Smooth muscle cell (in vitro differentiated cells): ENCODE measurements at regions not wholly inside any gene's neighbourhood (a gene's known extent, or its start where the extent isn't known, plus 50 kb on each side); places are given as distances from the start of the nearest gene placed in this dataset.

ENCODE experiments used
- DNase-seq: peaks from one replicate; lab custom pipeline; 2025; ENCODE audit not compliant: unreplicated experiment; lab: John Stamatoyannopoulos, UW
- H2AFZ ChIP-seq: fragments of 200-600 bp; sonication (generic); 2 replicates; pipeline ENCODE4 v1.6.0; 2016; ENCODE audit warnings: antibody characterized with exemption, low read depth, mild to moderate bottlenecking
- H3F3A ChIP-seq: fragments of 200-600 bp; sonication (generic); 2 replicates; pipeline ENCODE4 v1.6.0; 2017; ENCODE audit warnings: antibody characterized with exemption, low read depth
- H3K27ac ChIP-seq: fragments of 200-600 bp; sonication (generic); 2 replicates; pipeline ENCODE4 v1.5.1; 2016; ENCODE audit warnings: low read depth, mild to moderate bottlenecking
- H3K27me3 ChIP-seq: fragments of 200-600 bp; sonication (generic); 2 replicates; pipeline ENCODE4 v1.6.1; 2016; ENCODE audit warnings: low read depth, mild to moderate bottlenecking
- H3K36me3 ChIP-seq: fragments of 200-600 bp; sonication (generic); 2 replicates; pipeline ENCODE4 v1.5.1; 2016; ENCODE audit warnings: low read depth
- H3K4me1 ChIP-seq: fragments of 200-600 bp; sonication (generic); 2 replicates; pipeline ENCODE4 v1.5.1; 2016; ENCODE audit warnings: low read depth
- H3K4me2 ChIP-seq: fragments of 200-600 bp; sonication (generic); 2 replicates; pipeline ENCODE4 v1.6.0; 2016; ENCODE audit warnings: mild to moderate bottlenecking
- H3K4me3 ChIP-seq: fragments of 200-600 bp; sonication (generic); 2 replicates; pipeline ENCODE4 v1.5.1; 2016; ENCODE audit warnings: mild to moderate bottlenecking
- H3K79me2 ChIP-seq: fragments of 200-600 bp; sonication (generic); 2 replicates; pipeline ENCODE4 v1.6.0; 2016; ENCODE audit warnings: low read depth, mild to moderate bottlenecking
- H3K9ac ChIP-seq: fragments of 200-600 bp; sonication (generic); 2 replicates; pipeline ENCODE4 v1.6.0; 2016; ENCODE audit warnings: low read depth
- H3K9me3 ChIP-seq: fragments of 200-600 bp; sonication (generic); replicated peaks from 2 replicates; pipeline ENCODE4 v1.5.1; 2016; ENCODE audit warnings: low read depth
- H4K20me1 ChIP-seq: fragments of 200-600 bp; sonication (generic); 2 replicates; pipeline ENCODE4 v1.6.0; 2016; ENCODE audit warnings: low read depth
- CTCF ChIP-seq: fragments of 200-600 bp; sonication (generic); IDR thresholded peaks from 2 replicates; pipeline ENCODE4 v1.5.1; 2017; ENCODE audit warnings: borderline replicate concordance, mild to moderate bottlenecking, antibody characterized with exemption; ENCODE audit not compliant: insufficient read depth, poor library complexity, severe bottlenecking
- WGBS: methylation state at CpG from one replicate; pipeline ENCODE4 v1.1.7; 2016; ENCODE audit warnings: low lambda C conversion rate; 5-methylcytosine and 5-hydroxymethylcytosine counted together

GRCh38 chr5:82644766-82645165 lies 366.6 kb upstream of the RPS23 start:
- Histone ChIP-seq H3K9ac (no peak overlapping the region), H3K27me3 (no peaks in the 10 kb centered on the region), H3K4me2 (no peak overlapping the region), H3K79me2 (no peaks in the 10 kb centered on the region), H2AFZ (no peak overlapping the region), H3K4me3 (no peak overlapping the region), H3K36me3 (no peaks in the 10 kb centered on the region), H3K4me1 (peaks cover 11% of the 10 kb centered on the region), H4K20me1 (no peaks in the 10 kb centered on the region), H3K9me3 (no peaks in the 10 kb centered on the region), H3K27ac (no peak overlapping the region), H3F3A (peaks cover 4% of the 10 kb centered on the region)
- DNase-seq = no peak
- no peak for TF ChIP-seq CTCF
- WGBS = 97% methylated on average over 4 of the region's 4 CpGs

GRCh38 chr5:82644229-82644628 lies 366.1 kb upstream of the RPS23 start:
- Histone ChIP-seq H3K9ac (no peak overlapping the region), H3K9me3 (no peaks in the 10 kb centered on the region), H3K4me1 (peaks cover 17% of the 10 kb centered on the region), H3K4me3 (no peak overlapping the region), H3K27me3 (no peaks in the 10 kb centered on the region), H4K20me1 (no peaks in the 10 kb centered on the region), H3K27ac (no peak overlapping the region), H2AFZ (no peak overlapping the region), H3K4me2 (no peak overlapping the region), H3K36me3 (no peaks in the 10 kb centered on the region), H3F3A (peaks cover 10% of the 10 kb centered on the region), H3K79me2 (no peaks in the 10 kb centered on the region)
- DNase-seq = no peak
- no peak for TF ChIP-seq CTCF

GRCh38 chr5:82642313-82642712 lies 364.2 kb upstream of the RPS23 start:
- Histone ChIP-seq H3K4me1 (peaks cover 24% of the 10 kb centered on the region), H3K4me2 (peak overlapping the region; percentile 49), H3K9ac (no peak overlapping the region), H3K4me3 (no peak overlapping the region), H3K79me2 (no peaks in the 10 kb centered on the region), H3K9me3 (no peaks in the 10 kb centered on the region), H3K27me3 (no peaks in the 10 kb centered on the region), H3K27ac (peak overlapping the region; percentile 57), H4K20me1 (no peaks in the 10 kb centered on the region), H2AFZ (no peak overlapping the region), H3K36me3 (no peaks in the 10 kb centered on the region), H3F3A (peaks cover 15% of the 10 kb centered on the region)
- TF ChIP-seq CTCF = no peak
- WGBS = 85% methylated on average over 3 of the region's 3 CpGs
- DNase-seq = no peak

- no peaks in the 10 kb centered on the region for H3K79me2 ChIP-seq
- H3K27ac ChIP-seq = peak overlapping the region; percentile 57
- no peak overlapping the region for H3K9ac ChIP-seq
- H3K9me3 ChIP-seq = no peaks in the 10 kb centered on the region
- H3K27me3 ChIP-seq = no peaks in the 10 kb centered on the region
- no peaks in the 10 kb centered on the region for H3K36me3 ChIP-seq
- H3F3A ChIP-seq = peaks cover 15% of the 10 kb centered on the region
- H3K4me1 ChIP-seq = peaks cover 24% of the 10 kb centered on the region
- peak; percentile 17 for DNase-seq
- no peaks in the 10 kb centered on the region for H4K20me1 ChIP-seq
- H2AFZ ChIP-seq = peak overlapping the region; percentile 36
- peak overlapping the region; percentile 49 for H3K4me2 ChIP-seq
- 27% methylated on average over 4 of the region's 4 CpGs for WGBS
- peak; percentile 66 for TF ChIP-seq CTCF
- no peak overlapping the region for H3K4me3 ChIP-seq
These were observed 363.3 kb upstream of the RPS23 start for GRCh38 chr5:82641331-82642003.
